Heart left ventricle (tissue), 16 donors: ENCODE measurements at regions not wholly inside any gene's neighbourhood (a gene's known extent, or its start where the extent isn't known, plus 50 kb on each side); places are given as distances from the start of the nearest gene placed in this dataset.

ENCODE experiments used
- ATAC-seq, 4 donors: fragments of 200-7000 bp; cut with Tn5 transposase; one replicate each; pipeline ENCODE4 v1.9.1; 2020 to 2022; ENCODE audit warnings: moderate library complexity in 4 of 4, mild to moderate bottlenecking in 3 of 4, moderate number of reproducible peaks in 1 of 4
- DNase-seq, 5 donors: peaks; one replicate each; pipeline ENCODE4 v3.0.0-alpha.2; 2020
- H3K27ac ChIP-seq, 12 donors: fragments of 200-600 bp; sonication (generic) in 4 of 12; one replicate each; pipeline versions ENCODE4 v1.5.0 to v1.8.0; 2016 to 2022; ENCODE audit warnings: mild to moderate bottlenecking in 2 of 12
- H3K27me3 ChIP-seq, 9 donors: fragments of 200-600 bp; sonication (generic) in 2 of 9; one replicate each; pipeline versions ENCODE4 v1.5.1 to v1.8.0; 2016 to 2022; ENCODE audit warnings: mild to moderate bottlenecking in 3 of 9
- H3K36me3 ChIP-seq, 9 donors: fragments of 200-600 bp; sonication (generic) in 2 of 9; one replicate each; pipeline versions ENCODE4 v1.5.0 to v1.8.0; 2018 to 2022; ENCODE audit warnings: mild to moderate bottlenecking in 2 of 9
- H3K4me1 ChIP-seq, 12 donors: fragments of 200-600 bp; sonication (generic) in 4 of 12; one replicate each; pipeline versions ENCODE4 v1.5.0 to v1.8.0; 2016 to 2022; ENCODE audit warnings: mild to moderate bottlenecking in 3 of 12
- H3K4me3 ChIP-seq, 12 donors: fragments of 200-600 bp; sonication (generic) in 4 of 12; one replicate each; pipeline versions ENCODE4 v1.5.0 to v1.8.0; 2017 to 2022; ENCODE audit warnings: mild to moderate bottlenecking in 9 of 12, moderate library complexity in 4 of 12
- H3K9me3 ChIP-seq, 12 donors: fragments of 200-600 bp; sonication (generic) in 4 of 12; one replicate each; pipeline versions ENCODE4 v1.5.0 to v1.8.0; 2016 to 2022; ENCODE audit warnings: mild to moderate bottlenecking in 1 of 12
- CTCF ChIP-seq, 12 donors: fragments of 200-600 bp; sonication (generic) in 4 of 12; IDR thresholded peaks; one replicate each; pipeline versions ENCODE4 v1.5.0 to v1.8.0; 2018 to 2022; ENCODE audit warnings: antibody characterized with exemption in 12 of 12, mild to moderate bottlenecking in 5 of 12
- POLR2A ChIP-seq, 2 donors: fragments of 450-650 bp; IDR thresholded peaks; one replicate each; pipeline ENCODE4 v1.6.1; 2017; ENCODE audit warnings: antibody characterized with exemption in 2 of 2, mild to moderate bottlenecking in 2 of 2, moderate library complexity in 2 of 2
- WGBS, 4 donors: extraction: QIAGEN DNeasy Blood & Tissue Kit in 2 of 4; methylation state at CpG; one replicate each; pipeline versions ENCODE4 v1.1.5 to v1.1.7; 2013 to 2018; 5-methylcytosine and 5-hydroxymethylcytosine counted together
- intact Hi-C, 10 donors: fragments of 100-400 bp; cut with DNase I; formaldehyde crosslinking; loops; one replicate each; pipeline versions ENCODE4 v1.11.1 to v1.14.2; 2022
- donor health status: ischemic (EF 13 %, LVEDD 7.1; RV severe dilation, severe dysfunction).
- donor health status: healthy with polysubstance abuse.
- donor health status: DM: no; HTN: yes; CAD: no.
- donor health status: DM: no; HTN: no; CAD: no.
- donor health status: ischemic (EF 25% LVEDD 6.9; RV normal size, moderate dysfunction).
- donor health status: ischemic (EF 25% LVEDD 5.7; RV mildly dilated, moderate dysfunction).
- donor health status: healthy.
- donor health status: DM: yes; HTN: yes; CAD: no.
- donor health status: ischemic (EF 35%, LVEDD 5.7; RV mildly dilated, moderate dysfunction).
- donor health status: nonischemic (EF 11% LVEDD 7.7; RV severe dilation, severe dysfunction).
- donor health status: DM: yes; HTN: yes; CAD: no.
- donor health status: PGD.
- donor health status: ischemic (EF 29% LVEDD 5.4; RV normal size, mild dysfunction).
- donor health status: nonischemic (EF 23%, LVEDD 6.1; RV moderate dilation, normal function).

- WGBS, 4 donors, result 85 to 89% (median 88%) methylated on average over 3 of the region's 3 CpGs
- DNase-seq (no peak), ATAC-seq (no peak)
- no peak for TF ChIP-seq CTCF (IDR thresholded peaks at IDR 0.05)
- no peak for TF ChIP-seq POLR2A (IDR thresholded peaks at IDR 0.05)
- Histone ChIP-seq H3K27me3 (no peaks in the 10 kb centered on the region), H3K27ac (no peak overlapping the region), H3K9me3 (peaks cover 0 to 24% (median 0%) of the 10 kb centered on the region in 12 donors), H3K4me1 (no peaks in the 10 kb centered on the region), H3K36me3 (no peaks in the 10 kb centered on the region), H3K4me3 (no peak overlapping the region)
- intact Hi-C loops, result no loop called here
Observed at GRCh38 chr2:183426825-183427224, 302.6 kb downstream of the NUP35 start.

GRCh38 chr2:183427558-183427957 lies 303.3 kb downstream of the NUP35 start:
- intact Hi-C loops, result no loop called here
- no peaks in the 10 kb centered on the region for H3K27me3 ChIP-seq
- ATAC-seq (no peak), DNase-seq (no peak)
- H3K36me3 ChIP-seq, result no peaks in the 10 kb centered on the region
- no peak overlapping the region for H3K27ac ChIP-seq
- peaks cover 0 to 20% (median 0%) of the 10 kb centered on the region in 12 donors for H3K9me3 ChIP-seq
- TF ChIP-seq CTCF (IDR thresholded peaks at IDR 0.05) (no peak), POLR2A (IDR thresholded peaks at IDR 0.05) (no peak)
- 83 to 91% (median 86%) methylated on average over 3 of the region's 3 CpGs for WGBS, 4 donors
- H3K4me1 ChIP-seq, result no peaks in the 10 kb centered on the region
- no peak overlapping the region for H3K4me3 ChIP-seq

- intact Hi-C loops, result no loop called here
- Histone ChIP-seq H3K4me1 (no peaks in the 10 kb centered on the region), H3K27ac (no peak overlapping the region), H3K36me3 (no peaks in the 10 kb centered on the region), H3K9me3 (peaks cover 0 to 20% (median 0%) of the 10 kb centered on the region in 12 donors), H3K27me3 (no peaks in the 10 kb centered on the region), H3K4me3 (no peak overlapping the region)
- TF ChIP-seq CTCF (IDR thresholded peaks at IDR 0.05) (no peak), POLR2A (IDR thresholded peaks at IDR 0.05) (no peak)
- ATAC-seq, result no peak
- no peak for DNase-seq
Observed at GRCh38 chr2:183428881-183429280, 304.6 kb downstream of the NUP35 start.

GRCh38 chr2:183438541-183438940 lies 314.3 kb downstream of the NUP35 start:
- H3K9me3 ChIP-seq, result peaks cover 0 to 4% (median 0%) of the 10 kb centered on the region in 12 donors
- H3K4me1 ChIP-seq, result no peaks in the 10 kb centered on the region
- ATAC-seq (no peak), DNase-seq (no peak)
- 66 to 76% (median 73%) methylated on average over 2 of the region's 2 CpGs for WGBS, 4 donors
- intact Hi-C loops, result no loop called here
- H3K27me3 ChIP-seq, result no peaks in the 10 kb centered on the region
- no peak overlapping the region for H3K4me3 ChIP-seq
- TF ChIP-seq CTCF (IDR thresholded peaks at IDR 0.05) (no peak), POLR2A (IDR thresholded peaks at IDR 0.05) (no peak)
- H3K27ac ChIP-seq, result no peak overlapping the region
- no peaks in the 10 kb centered on the region for H3K36me3 ChIP-seq
